ENCODE measurements at regions not wholly inside any gene's neighbourhood (a gene's known extent, or its start where the extent isn't known, plus 50 kb on each side); places are given as distances from the start of the nearest gene placed in this dataset.

DNA sequence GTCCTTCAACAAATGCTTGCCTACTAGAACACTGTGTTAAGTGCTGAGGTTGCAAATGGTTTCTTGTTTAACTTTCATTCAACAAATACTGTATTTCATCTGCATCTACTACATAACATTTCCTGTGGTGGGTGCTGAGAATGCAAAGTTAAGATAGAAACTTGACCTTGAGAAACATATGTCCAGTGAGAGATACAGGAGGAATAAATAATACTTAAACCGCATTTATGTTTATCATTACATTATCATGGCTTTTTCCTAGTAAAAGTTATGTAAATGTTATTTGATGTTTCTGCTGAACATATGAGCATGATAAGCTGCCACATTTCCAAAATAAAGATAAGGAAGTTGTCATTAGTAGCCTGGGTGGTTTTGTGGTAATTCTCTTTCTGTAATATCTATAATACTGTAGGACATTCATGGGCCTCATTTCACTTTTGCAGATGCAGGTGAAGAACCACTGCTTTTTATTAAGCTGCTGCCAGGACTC, 590.4 kb downstream of the PLPP3 start:
- H2BK5ac ChIP-seq (ENCODE audit: low read depth, low read length) = no peak overlapping the region
- H2BK15ac ChIP-seq (ENCODE audit: low read length) = no peak overlapping the region
- H3K36me3 ChIP-seq (ENCODE audit: control insufficient read depth in 2 of 4, insufficient read depth in 4 of 4, low read length in 3 of 4) = no peaks in the 10 kb centered on the region
- no peak overlapping the region for H3K27ac ChIP-seq (ENCODE audit: low read depth, low read length)
- POLR2A ChIA-PET (ENCODE audit: partially characterized antibody) = no interaction called here
- no peak overlapping the region for H2BK20ac ChIP-seq (ENCODE audit: low read length)
- H3K4me3 ChIP-seq (ENCODE audit: extremely low read depth in 1 of 4, insufficient read depth in 2 of 4, low read depth in 3 of 4, low read length in 4 of 4) = no peak overlapping the region
- FAIRE-seq = no peak
- 90% methylated on average over 1 of the region's 1 CpG; no CpG with 5 or more reads in 1 of the 2 experiments for WGBS, 2 experiments (ENCODE audit: extremely low coverage in 1 of 2, insufficient coverage in 1 of 2, insufficient read length in 1 of 2, insufficient replicate concordance in 2 of 2, low coverage in 1 of 2, low lambda C conversion rate in 2 of 2, missing lambda C conversion rate in 1 of 2)
- H3K23ac ChIP-seq (ENCODE audit: insufficient read length) = no peak overlapping the region
- no peak overlapping the region for H2BK12ac ChIP-seq (ENCODE audit: low read depth, low read length)
- no peak overlapping the region for H3K18ac ChIP-seq (ENCODE audit: extremely low read depth, low read length)
- H3K27me3 ChIP-seq (replicated peaks in 1 of 4; ENCODE audit: control insufficient read depth in 3 of 4, extremely low read depth in 1 of 4, insufficient read depth in 3 of 4, low read length in 3 of 4) = no peaks in the 10 kb centered on the region; a peak in 1 of 7 replicates
- no peaks in the 10 kb centered on the region for H3K9me3 ChIP-seq (ENCODE audit: insufficient read depth in 2 of 2, low read depth in 1 of 2, low read length in 1 of 2)
- no peak overlapping the region for H2AFZ ChIP-seq (ENCODE audit: low read length)
- H3K4ac ChIP-seq (replicated peaks; ENCODE audit: insufficient read length, low read depth, low read length) = no peak overlapping the region
- DNase-seq (ENCODE audit: low read depth in 1 of 2, low spot score in 2 of 2) = no peak
- no peak overlapping the region for H4K5ac ChIP-seq (ENCODE audit: insufficient read length, low read depth, low read length)
- no peak overlapping the region for H3K4me2 ChIP-seq (ENCODE audit: insufficient read depth in 1 of 2, low read depth in 2 of 2, low read length in 2 of 2)
- CTCF ChIA-PET (ENCODE audit: partially characterized antibody) = no interaction called here
- H3K23me2 ChIP-seq (ENCODE audit: low read depth, low read length) = no peaks in the 10 kb centered on the region
- no peaks in the 10 kb centered on the region for H3K79me2 ChIP-seq (ENCODE audit: control insufficient read depth in 1 of 2, insufficient read depth in 2 of 2, low read length in 2 of 2)
- no peak overlapping the region for H2BK120ac ChIP-seq (replicated peaks; ENCODE audit: low read depth, low read length)
- H3K14ac ChIP-seq (ENCODE audit: insufficient read length) = no peak overlapping the region
- no peak overlapping the region for H3K56ac ChIP-seq (replicated peaks; ENCODE audit: insufficient read length, low read depth, low read length)
- no peaks in the 10 kb centered on the region for H3K79me1 ChIP-seq (ENCODE audit: low read depth, low read length)
- peaks cover 0 to 3% (median 0%) of the 10 kb centered on the region in 4 experiments; a peak in 1 of 7 replicates for H3K4me1 ChIP-seq (replicated peaks in 1 of 4; ENCODE audit: control insufficient read depth in 3 of 4, insufficient read depth in 4 of 4, low read length in 3 of 4)
- no peak overlapping the region for H4K91ac ChIP-seq (replicated peaks; ENCODE audit: insufficient read length, low read length)
- H2AK5ac ChIP-seq (ENCODE audit: low read depth, low read length) = no peak overlapping the region
- H3K9ac ChIP-seq (replicated peaks in 1 of 4; ENCODE audit: extremely low read depth in 1 of 4, low read depth in 3 of 4, low read length in 3 of 4) = no peak overlapping the region
- no peak overlapping the region for H4K8ac ChIP-seq (ENCODE audit: extremely low read depth, insufficient read depth, low read length)
- H4K20me1 ChIP-seq (replicated peaks in 1 of 2; ENCODE audit: control insufficient read depth in 1 of 2, insufficient read depth in 2 of 2, low read length in 2 of 2) = no peaks in the 10 kb centered on the region
- no peak for TF ChIP-seq GABPA (IDR thresholded peaks at IDR 0.05; ENCODE audit: borderline replicate concordance, insufficient read depth, low read length)
- no peak for TF ChIP-seq JUN (IDR thresholded peaks at IDR 0.05; ENCODE audit: low read depth, low read length)
- TF ChIP-seq PHF8 (conservative IDR thresholded peaks at IDR 0.05; ENCODE audit: low read depth, low read length) = no peak
- TF ChIP-seq HDAC6 (IDR thresholded peaks at IDR 0.05; ENCODE audit: low read depth, low read length) = no peak
- TF ChIP-seq SIN3A (conservative IDR thresholded peaks at IDR 0.05 in 1 of 2, IDR thresholded peaks at IDR 0.05 in 1 of 2; ENCODE audit: low read depth in 1 of 2, low read length in 2 of 2) = no peak
- TF ChIP-seq SP1 (IDR thresholded peaks at IDR 0.05; ENCODE audit: low read depth, low read length) = no peak
- TF ChIP-seq TAF7 (optimal IDR thresholded peaks at IDR 0.05; ENCODE audit: borderline replicate concordance, low read depth, low read length) = no peak
- TF ChIP-seq CHD2 (IDR thresholded peaks at IDR 0.05; ENCODE audit: low read length) = no peak
- TF ChIP-seq TEAD4 (IDR thresholded peaks at IDR 0.05; ENCODE audit: low read depth, low read length) = no peak
- TF ChIP-seq, protein P1, sequence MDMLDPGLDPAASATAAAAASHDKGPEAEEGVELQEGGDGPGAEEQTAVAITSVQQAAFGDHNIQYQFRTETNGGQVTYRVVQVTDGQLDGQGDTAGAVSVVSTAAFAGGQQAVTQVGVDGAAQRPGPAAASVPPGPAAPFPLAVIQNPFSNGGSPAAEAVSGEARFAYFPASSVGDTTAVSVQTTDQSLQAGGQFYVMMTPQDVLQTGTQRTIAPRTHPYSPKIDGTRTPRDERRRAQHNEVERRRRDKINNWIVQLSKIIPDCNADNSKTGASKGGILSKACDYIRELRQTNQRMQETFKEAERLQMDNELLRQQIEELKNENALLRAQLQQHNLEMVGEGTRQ (IDR thresholded peaks at IDR 0.05; ENCODE audit: low read length) = no peak
- TF ChIP-seq CBX8 (IDR thresholded peaks at IDR 0.05; ENCODE audit: borderline replicate concordance, low read depth, low read length) = no peak
- TF ChIP-seq NRF1 (IDR thresholded peaks at IDR 0.05; ENCODE audit: low read depth, low read length) = no peak
- TF ChIP-seq ZNF274 (IDR thresholded peaks at IDR 0.05; ENCODE audit: borderline replicate concordance, extremely low read depth, low read length) = no peak
- TF ChIP-seq EP300 (IDR thresholded peaks at IDR 0.05; ENCODE audit: borderline replicate concordance in 1 of 2, low read depth in 2 of 2, low read length in 2 of 2) = no peak
